ENCODE measurements at regions not wholly inside any gene's neighbourhood (a gene's known extent, or its start where the extent isn't known, plus 50 kb on each side); places are given as distances from the start of the nearest gene placed in this dataset.

- Histone ChIP-seq H3K27me3 (ENCODE audit: control insufficient read depth, insufficient read depth, low read length) (no peaks in the 10 kb centered on the region), H3K4me3 (ENCODE audit: low read depth, low read length) (no peak overlapping the region), H3K36me3 (ENCODE audit: control insufficient read depth, insufficient read depth, low read length) (no peaks in the 10 kb centered on the region)
- DNase-seq (ENCODE audit: low read depth), result no peak
- POLR2A ChIA-PET, result no interaction called here
- no peak for TF ChIP-seq CTCF (IDR thresholded peaks at IDR 0.05; ENCODE audit: insufficient read depth, low read depth, low read length)
- CTCF ChIA-PET, result interaction anchor here (1.2 kb wide), 1 partner anchor 330 kb away, joined by 3 read pairs; no protein-coding TSS in a partner anchor
Measured at GRCh38 chr4:183837222-183837621, 67.9 kb upstream of the STOX2 start.

- no peak overlapping the region for H3K4me3 ChIP-seq (ENCODE audit: low read depth, low read length)
- no peak for TF ChIP-seq CTCF (IDR thresholded peaks at IDR 0.05; ENCODE audit: insufficient read depth, low read depth, low read length)
- ChIA-PET CTCF (no interaction called here), POLR2A (no interaction called here)
- H3K27me3 ChIP-seq (ENCODE audit: control insufficient read depth, insufficient read depth, low read length), result no peaks in the 10 kb centered on the region
- no peaks in the 10 kb centered on the region for H3K36me3 ChIP-seq (ENCODE audit: control insufficient read depth, insufficient read depth, low read length)
- DNase-seq (ENCODE audit: low read depth), result no peak
Measured at GRCh38 chr4:183838987-183839712, 66.0 kb upstream of the STOX2 start.

GRCh38 chr4:183840311-183840710 lies 64.8 kb upstream of the STOX2 start:
- POLR2A ChIA-PET, result no interaction called here
- no peak for DNase-seq (ENCODE audit: low read depth)
- H3K36me3 ChIP-seq (ENCODE audit: control insufficient read depth, insufficient read depth, low read length), result no peaks in the 10 kb centered on the region
- H3K4me3 ChIP-seq (ENCODE audit: low read depth, low read length), result no peak overlapping the region
- CTCF ChIA-PET, result interaction anchor here (0.6 to 2.5 kb wide), 10 partner anchors 8 to 424 kb away, joined by 3 to 27 read pairs (median 3); no protein-coding TSS in a partner anchor
- H3K27me3 ChIP-seq (ENCODE audit: control insufficient read depth, insufficient read depth, low read length), result no peaks in the 10 kb centered on the region
- peak; percentile 87 for TF ChIP-seq CTCF (IDR thresholded peaks at IDR 0.05; ENCODE audit: insufficient read depth, low read depth, low read length)

GRCh38 chr4:183841001-183841400 lies 64.1 kb upstream of the STOX2 start:
- ChIA-PET POLR2A (no interaction called here), CTCF (interaction anchor here (0.6 to 2.5 kb wide), 10 partner anchors 8 to 423 kb away, joined by 3 to 27 read pairs (median 3); no protein-coding TSS in a partner anchor)
- H3K36me3 ChIP-seq (ENCODE audit: control insufficient read depth, insufficient read depth, low read length), result no peaks in the 10 kb centered on the region
- H3K27me3 ChIP-seq (ENCODE audit: control insufficient read depth, insufficient read depth, low read length), result no peaks in the 10 kb centered on the region
- no peak for DNase-seq (ENCODE audit: low read depth)
- no peak for TF ChIP-seq CTCF (IDR thresholded peaks at IDR 0.05; ENCODE audit: insufficient read depth, low read depth, low read length)
- no peak overlapping the region for H3K4me3 ChIP-seq (ENCODE audit: low read depth, low read length)

GRCh38 chr4:183842129-183842528 lies 63.0 kb upstream of the STOX2 start:
- Histone ChIP-seq H3K27me3 (ENCODE audit: control insufficient read depth, insufficient read depth, low read length) (no peaks in the 10 kb centered on the region), H3K4me3 (ENCODE audit: low read depth, low read length) (no peak overlapping the region), H3K36me3 (ENCODE audit: control insufficient read depth, insufficient read depth, low read length) (no peaks in the 10 kb centered on the region)
- POLR2A ChIA-PET, result no interaction called here
- DNase-seq (ENCODE audit: low read depth), result no peak
- no peak for TF ChIP-seq CTCF (IDR thresholded peaks at IDR 0.05; ENCODE audit: insufficient read depth, low read depth, low read length)
- CTCF ChIA-PET, result interaction anchor here (2.3 to 2.5 kb wide), 2 partner anchors 322 to 326 kb away, joined by 7 to 27 read pairs; no protein-coding TSS in a partner anchor

Measured in BJ (cell line).